Left ventricle myocardium inferior (tissue), 1 donor: ENCODE measurements at regions not wholly inside any gene's neighbourhood (a gene's known extent, or its start where the extent isn't known, plus 50 kb on each side); places are given as distances from the start of the nearest gene placed in this dataset.

ENCODE experiments used
- DNase-seq: peaks from one replicate; pipeline ENCODE4 v3.0.0-alpha.2; 2020
- H3K27ac ChIP-seq: fragments of 200-600 bp; replicated peaks from 2 replicates; pipeline ENCODE4 v1.8.0; 2021
- H3K27me3 ChIP-seq: fragments of 200-600 bp; 2 replicates; pipeline ENCODE4 v1.8.0; 2021; ENCODE audit warnings: low read depth
- H3K36me3 ChIP-seq: fragments of 200-600 bp; 2 replicates; pipeline ENCODE4 v1.8.0; 2021
- H3K4me1 ChIP-seq: fragments of 200-600 bp; 2 replicates; pipeline ENCODE4 v1.8.0; 2021
- H3K4me3 ChIP-seq: fragments of 200-600 bp; 2 replicates; pipeline ENCODE4 v1.8.0; 2021; ENCODE audit warnings: mild to moderate bottlenecking, moderate library complexity
- H3K9me3 ChIP-seq: fragments of 200-600 bp; replicated peaks from 2 replicates; pipeline ENCODE4 v1.8.0; 2021
- intact Hi-C: fragments of 100-400 bp; cut with micrococcal nuclease; formaldehyde crosslinking; loops from one replicate; pipeline ENCODE4 v1.11.0; 2022
- TF ChIP-seq, protein P1 (sequence below): fragments of 200-600 bp; IDR thresholded peaks from 2 replicates; pipeline ENCODE4 v1.8.0; 2021; ENCODE audit warnings: antibody characterized with exemption, mild to moderate bottlenecking, borderline replicate concordance
- donor health status: DM: no; HTN: yes; CAD: no; lungs with severe emphysema.

DNA sequence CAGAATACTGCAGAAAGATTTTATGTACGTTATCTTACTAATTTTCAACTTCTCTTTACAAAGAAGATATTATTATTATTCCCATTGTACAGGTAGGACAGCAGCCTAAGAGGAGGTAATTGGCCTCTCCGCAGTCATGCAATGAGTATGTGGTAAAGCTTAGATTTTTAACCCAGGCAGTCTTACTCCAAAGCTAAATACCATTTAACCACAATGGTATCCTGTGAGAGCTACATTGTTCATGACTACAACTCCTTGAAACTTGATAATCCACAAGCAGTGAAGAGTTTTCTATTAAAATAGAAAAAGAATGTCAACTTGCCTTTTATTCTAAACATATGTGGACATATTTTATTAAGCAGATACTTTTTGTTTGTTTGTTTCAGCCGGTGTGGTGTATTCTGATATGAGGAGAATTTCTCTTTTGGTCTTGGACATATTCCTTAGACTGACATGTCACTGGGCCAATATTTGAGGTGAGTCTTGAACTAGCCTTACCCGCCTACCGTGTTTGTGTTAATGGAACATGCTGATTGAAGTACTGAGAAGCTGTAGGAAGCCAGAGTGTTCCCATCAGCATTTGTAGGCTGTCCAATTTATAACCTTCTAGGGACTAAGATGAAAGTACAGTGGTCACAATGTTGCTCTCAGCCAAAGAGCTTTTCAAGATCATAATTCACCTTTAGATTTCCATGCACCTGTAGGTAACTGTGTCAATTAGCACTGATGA, 293.9 kb upstream of the DCC start:
- H3K27ac ChIP-seq, result no peak overlapping the region
- no peak overlapping the region for H3K4me3 ChIP-seq
- no peak for DNase-seq
- H3K4me1 ChIP-seq, result no peaks in the 10 kb centered on the region
- H3K27me3 ChIP-seq, result no peaks in the 10 kb centered on the region
- intact Hi-C loops, result no loop called here
- H3K9me3 ChIP-seq, result peaks cover 12% of the 10 kb centered on the region
- TF ChIP-seq, protein P1, sequence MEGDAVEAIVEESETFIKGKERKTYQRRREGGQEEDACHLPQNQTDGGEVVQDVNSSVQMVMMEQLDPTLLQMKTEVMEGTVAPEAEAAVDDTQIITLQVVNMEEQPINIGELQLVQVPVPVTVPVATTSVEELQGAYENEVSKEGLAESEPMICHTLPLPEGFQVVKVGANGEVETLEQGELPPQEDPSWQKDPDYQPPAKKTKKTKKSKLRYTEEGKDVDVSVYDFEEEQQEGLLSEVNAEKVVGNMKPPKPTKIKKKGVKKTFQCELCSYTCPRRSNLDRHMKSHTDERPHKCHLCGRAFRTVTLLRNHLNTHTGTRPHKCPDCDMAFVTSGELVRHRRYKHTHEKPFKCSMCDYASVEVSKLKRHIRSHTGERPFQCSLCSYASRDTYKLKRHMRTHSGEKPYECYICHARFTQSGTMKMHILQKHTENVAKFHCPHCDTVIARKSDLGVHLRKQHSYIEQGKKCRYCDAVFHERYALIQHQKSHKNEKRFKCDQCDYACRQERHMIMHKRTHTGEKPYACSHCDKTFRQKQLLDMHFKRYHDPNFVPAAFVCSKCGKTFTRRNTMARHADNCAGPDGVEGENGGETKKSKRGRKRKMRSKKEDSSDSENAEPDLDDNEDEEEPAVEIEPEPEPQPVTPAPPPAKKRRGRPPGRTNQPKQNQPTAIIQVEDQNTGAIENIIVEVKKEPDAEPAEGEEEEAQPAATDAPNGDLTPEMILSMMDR, result no peak
- no peaks in the 10 kb centered on the region for H3K36me3 ChIP-seq

DNA sequence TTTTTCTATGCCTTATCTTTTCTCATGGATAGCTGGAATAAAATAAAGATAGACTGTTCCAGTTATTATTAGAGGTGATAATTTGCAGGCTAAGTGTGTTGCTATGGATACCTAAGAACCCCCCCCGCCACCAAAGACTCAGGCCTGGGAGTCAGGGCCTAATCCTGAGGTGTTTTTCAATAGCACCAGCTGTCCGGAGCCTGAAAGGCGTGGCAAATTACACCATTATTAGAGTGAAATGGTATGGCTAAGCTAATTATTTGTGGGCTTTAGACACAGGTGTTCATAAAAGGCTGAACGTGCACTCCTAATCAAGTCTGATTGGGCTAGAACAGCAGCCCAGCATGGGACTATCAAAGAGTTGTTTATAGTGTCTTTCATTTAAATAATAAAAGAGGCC, 293.2 kb upstream of the DCC start:
- DNase-seq, result no peak
- TF ChIP-seq, protein P1, result no peak
- Histone ChIP-seq H3K27ac (no peak overlapping the region), H3K4me3 (no peak overlapping the region), H3K27me3 (no peaks in the 10 kb centered on the region), H3K36me3 (no peaks in the 10 kb centered on the region), H3K4me1 (no peaks in the 10 kb centered on the region), H3K9me3 (peaks cover 17% of the 10 kb centered on the region)
- intact Hi-C loops, result no loop called here

DNA sequence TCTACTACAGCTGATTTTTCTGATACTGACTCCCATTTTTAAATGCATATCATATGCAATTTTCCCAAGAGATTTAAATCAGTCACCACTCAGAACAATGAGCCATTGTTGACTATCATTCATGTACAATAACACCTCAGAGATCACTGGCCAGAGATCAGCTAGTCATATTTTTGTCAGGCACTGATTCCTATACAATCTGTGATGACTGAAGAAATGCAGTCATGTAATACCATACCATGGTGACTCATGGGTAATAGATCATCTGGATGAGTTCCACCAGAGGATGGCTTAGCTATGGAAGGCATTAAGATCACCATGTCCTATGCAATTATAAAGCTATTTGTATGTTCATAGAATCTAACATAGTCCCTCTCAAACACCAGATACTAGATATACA, 285.7 kb upstream of the DCC start:
- Histone ChIP-seq H3K4me1 (no peaks in the 10 kb centered on the region), H3K4me3 (no peak overlapping the region)

DNA sequence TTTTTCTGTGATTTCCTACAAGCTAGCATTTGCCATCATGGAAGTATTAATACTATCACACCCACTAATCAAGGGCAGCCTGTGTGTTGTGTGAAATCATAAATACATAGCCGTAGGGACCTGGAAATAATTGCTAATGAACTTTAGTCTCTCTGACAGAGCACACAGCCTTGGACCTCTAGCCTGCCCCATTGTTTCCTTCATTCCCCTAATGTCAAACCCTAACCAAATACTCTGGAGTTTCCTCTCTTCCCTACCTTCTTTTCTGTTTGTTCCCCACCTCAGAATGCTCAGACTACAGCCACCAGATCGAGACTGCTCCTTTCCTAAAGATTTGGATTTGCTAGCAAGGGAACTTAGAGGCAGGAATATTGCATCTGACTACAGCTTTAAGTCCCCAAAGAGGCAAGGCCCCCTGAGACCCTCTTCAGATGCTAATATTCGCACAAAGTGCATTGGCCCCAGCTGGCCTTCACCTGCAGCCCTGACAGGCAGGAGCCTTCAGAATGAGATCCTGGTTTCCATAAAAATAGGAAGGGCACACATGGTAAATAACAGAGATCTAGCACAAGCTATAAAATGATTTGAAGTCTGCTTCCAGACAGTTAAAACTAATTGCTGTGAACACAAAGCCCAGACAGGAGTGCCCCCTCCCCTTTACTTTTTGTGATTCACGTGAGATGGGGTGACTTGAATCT, 279.2 kb upstream of the DCC start:
- intact Hi-C loops, result no loop called here
- Histone ChIP-seq H3K36me3 (no peaks in the 10 kb centered on the region), H3K4me1 (no peaks in the 10 kb centered on the region), H3K4me3 (no peak overlapping the region), H3K27ac (no peak overlapping the region), H3K27me3 (no peaks in the 10 kb centered on the region), H3K9me3 (peaks cover 34% of the 10 kb centered on the region)
- TF ChIP-seq, protein P1, result no peak
- DNase-seq, result no peak

More for the DNA sequence above, 285.7 kb upstream of the DCC start:
- Histone ChIP-seq H3K27ac (no peak overlapping the region), H3K36me3 (no peaks in the 10 kb centered on the region), H3K9me3 (peaks cover 34% of the 10 kb centered on the region), H3K27me3 (no peaks in the 10 kb centered on the region)
- DNase-seq, result no peak
- TF ChIP-seq, protein P1, result no peak
- intact Hi-C loops, result no loop called here

DNA sequence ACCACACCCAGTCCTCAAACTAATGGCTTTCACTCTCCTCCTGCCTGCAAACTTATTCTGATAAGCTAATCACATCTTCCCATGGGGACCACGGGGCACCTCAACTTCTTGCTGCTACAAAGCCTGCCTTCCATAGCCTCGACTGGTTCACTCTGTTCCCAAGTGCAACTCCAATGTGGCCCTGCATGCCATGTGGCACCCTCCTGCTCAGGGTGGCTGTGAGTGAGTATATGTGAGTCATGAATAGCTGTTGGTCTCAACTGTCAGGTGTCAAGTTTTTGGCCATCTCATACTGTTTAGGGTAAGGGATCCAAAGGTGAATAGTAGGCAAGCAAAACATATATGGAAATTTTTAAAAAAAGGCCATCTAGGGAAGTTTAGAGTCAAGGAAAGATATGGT, 276.1 kb upstream of the DCC start:
- no peak for DNase-seq
- intact Hi-C loops, result no loop called here
- TF ChIP-seq, protein P1, result no peak
- Histone ChIP-seq H3K4me1 (no peaks in the 10 kb centered on the region), H3K36me3 (no peaks in the 10 kb centered on the region), H3K27ac (no peak overlapping the region), H3K9me3 (peaks cover 38% of the 10 kb centered on the region), H3K4me3 (no peak overlapping the region), H3K27me3 (no peaks in the 10 kb centered on the region)
